Loucy (cell line): ENCODE measurements at regions not wholly inside any gene's neighbourhood (a gene's known extent, or its start where the extent isn't known, plus 50 kb on each side); places are given as distances from the start of the nearest gene placed in this dataset.

Experiments
- EZH2phosphoT487 ChIP-seq: fragments of 200-600 bp; IDR thresholded peaks from 2 replicates; pipeline ENCODE4 v1.6.1; 2018; ENCODE audit warnings: antibody characterized with exemption, mild to moderate bottlenecking, moderate library complexity, borderline replicate concordance
- TF ChIP-seq, protein P1 (sequence below): fragments of 200-600 bp; sonication (generic); conservative IDR thresholded peaks from 2 replicates; pipeline ENCODE4 v1.5.1; 2014; ENCODE audit warnings: mild to moderate bottlenecking, antibody characterized with exemption, low read length

DNA sequence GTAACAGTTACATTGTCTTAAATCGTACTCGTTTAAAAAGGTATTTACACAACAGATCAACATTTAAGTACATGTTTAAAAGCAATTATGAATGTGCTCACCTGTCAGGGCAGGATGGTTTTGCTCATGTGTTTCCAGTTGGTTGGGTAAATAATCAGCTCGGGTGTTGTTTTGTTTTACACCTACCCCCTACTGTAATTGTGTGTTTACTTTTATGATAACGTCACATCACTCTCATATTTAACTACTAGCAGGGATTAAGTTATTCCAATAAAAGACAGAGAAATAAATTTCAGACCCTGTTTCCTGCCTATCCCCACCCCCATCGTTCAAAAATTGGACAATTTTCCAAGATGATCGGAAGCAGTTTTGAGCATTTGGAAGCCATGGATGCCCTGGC lies 390.2 kb downstream of the SEC14L1 start:
- TF ChIP-seq, protein P1, sequence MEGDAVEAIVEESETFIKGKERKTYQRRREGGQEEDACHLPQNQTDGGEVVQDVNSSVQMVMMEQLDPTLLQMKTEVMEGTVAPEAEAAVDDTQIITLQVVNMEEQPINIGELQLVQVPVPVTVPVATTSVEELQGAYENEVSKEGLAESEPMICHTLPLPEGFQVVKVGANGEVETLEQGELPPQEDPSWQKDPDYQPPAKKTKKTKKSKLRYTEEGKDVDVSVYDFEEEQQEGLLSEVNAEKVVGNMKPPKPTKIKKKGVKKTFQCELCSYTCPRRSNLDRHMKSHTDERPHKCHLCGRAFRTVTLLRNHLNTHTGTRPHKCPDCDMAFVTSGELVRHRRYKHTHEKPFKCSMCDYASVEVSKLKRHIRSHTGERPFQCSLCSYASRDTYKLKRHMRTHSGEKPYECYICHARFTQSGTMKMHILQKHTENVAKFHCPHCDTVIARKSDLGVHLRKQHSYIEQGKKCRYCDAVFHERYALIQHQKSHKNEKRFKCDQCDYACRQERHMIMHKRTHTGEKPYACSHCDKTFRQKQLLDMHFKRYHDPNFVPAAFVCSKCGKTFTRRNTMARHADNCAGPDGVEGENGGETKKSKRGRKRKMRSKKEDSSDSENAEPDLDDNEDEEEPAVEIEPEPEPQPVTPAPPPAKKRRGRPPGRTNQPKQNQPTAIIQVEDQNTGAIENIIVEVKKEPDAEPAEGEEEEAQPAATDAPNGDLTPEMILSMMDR = no peak
- TF ChIP-seq EZH2phosphoT487 = no peak
